HepG2 (cell line): ENCODE measurements at regions not wholly inside any gene's neighbourhood (a gene's known extent, or its start where the extent isn't known, plus 50 kb on each side); places are given as distances from the start of the nearest gene placed in this dataset.

Experiments
- ATAC-seq: fragments of 200-7000 bp; cut with Tn5 transposase; 3 replicates; pipeline ENCODE4 v1.9.1; 2020; ENCODE audit warnings: mild to moderate bottlenecking, moderate library complexity
- BruUV-seq: library from RNA; stranded (reverse); fragments of 400-500 nt; replicated peaks from 2 replicates; lab custom pipeline; 2021; lab: Mats Ljungman, UMichigan
- CTCF ChIA-PET: fragments of 300-600 bp; formaldehyde crosslinking; extraction: SDS; loops from one replicate; lab custom pipeline; 2021; ENCODE audit warnings: low total read pairs, inconsistent platforms, low intra/inter-chr PET ratio; lab: Yijun Ruan, JAX
- POLR2A ChIA-PET: fragments of 350-600 bp; sonication (Branson Sonifier 250); formaldehyde crosslinking; loops from one replicate; lab custom pipeline; 2020; ENCODE audit warnings: antibody characterized with exemption, inconsistent platforms; lab: Yijun Ruan, JAX
- DNase-seq: peaks from one replicate; pipeline ENCODE4 v3.0.0-alpha.2; 2015; ENCODE audit warnings: low spot score
- FAIRE-seq: peaks from 3 replicates; lab custom pipeline; 2011; peaks lifted over from hg19 to GRCh38; lab: Jason Lieb, UNC
- H2AFZ ChIP-seq: one replicate; pipeline ENCODE4 v1.6.1; 2011; ENCODE audit warnings: low read length, inconsistent platforms
- H3K27ac ChIP-seq: fragments of 300-600 bp; 3 replicates; pipeline ENCODE4 v1.8.0; 2011; ENCODE audit warnings: mixed run types, mild to moderate bottlenecking, mixed read lengths, low read length, inconsistent platforms; ENCODE audit not compliant: insufficient read depth; ENCODE audit errors: extremely low read length
- H3K27me3 ChIP-seq, 2 experiments: fragments of 200-600 bp in 1 of 2; 2 replicates in 1 of 2; 3 replicates in 1 of 2; pipeline versions ENCODE4 v1.6.0 to v1.8.0; 2011; ENCODE audit warnings: low read length in 2 of 2, mild to moderate bottlenecking in 2 of 2, moderate library complexity in 2 of 2, inconsistent platforms in 1 of 2; ENCODE audit not compliant: insufficient read depth in 2 of 2, control insufficient read depth in 1 of 2
- H3K36me3 ChIP-seq, 2 experiments: fragments of 200-600 bp in 1 of 2; replicated peaks in 1 of 2; 2 replicates in 1 of 2; 3 replicates in 1 of 2; pipeline versions ENCODE4 v1.5.1 to v1.8.0; 2011; ENCODE audit warnings: low read length in 2 of 2, inconsistent platforms in 1 of 2; ENCODE audit not compliant: insufficient read depth in 2 of 2, control insufficient read depth in 1 of 2
- H3K4me1 ChIP-seq: 2 replicates; pipeline ENCODE4 v1.5.1; 2012; ENCODE audit warnings: low read length, inconsistent platforms; ENCODE audit not compliant: insufficient read depth
- H3K4me2 ChIP-seq: 2 replicates; pipeline ENCODE4 v1.6.0; 2011; ENCODE audit warnings: low read depth, low read length, inconsistent platforms
- H3K4me3 ChIP-seq, 3 experiments: fragments of 200-600 bp in 1 of 3; sonication (generic), shearing (Covaris generic) in 1 of 3; replicated peaks in 1 of 3; 2 replicates each; pipeline ENCODE4 v1.5.1; 2011 to 2016; ENCODE audit warnings: low read length in 3 of 3, inconsistent platforms in 2 of 3, low read depth in 2 of 3, mild to moderate bottlenecking in 2 of 3, control low read depth in 1 of 3, mixed read lengths in 1 of 3; ENCODE audit not compliant: insufficient read depth in 1 of 3
- H3K79me2 ChIP-seq: one replicate; pipeline ENCODE4 v1.6.1; 2011; ENCODE audit warnings: low read length, inconsistent platforms; ENCODE audit not compliant: insufficient read depth
- H3K9ac ChIP-seq: 2 replicates; pipeline ENCODE4 v1.6.0; 2011; ENCODE audit warnings: mild to moderate bottlenecking, low read depth, low read length, inconsistent platforms; ENCODE audit not compliant: insufficient read depth
- H3K9me3 ChIP-seq: 2 replicates; pipeline ENCODE4 v1.5.1; 2012; ENCODE audit warnings: mild to moderate bottlenecking, low read length
- H4K20me1 ChIP-seq: 2 replicates; pipeline ENCODE4 v1.6.0; 2011; ENCODE audit warnings: inconsistent platforms, mild to moderate bottlenecking, low read length, moderate library complexity; ENCODE audit not compliant: insufficient read depth
- CENPX ChIP-seq: sonication (generic); formaldehyde crosslinking; IDR thresholded peaks from 2 replicates; pipeline ENCODE4 v1.9.0; 2021; ENCODE audit warnings: mild to moderate bottlenecking, missing genetic modification reagents, moderate library complexity
- CHD2 ChIP-seq: IDR thresholded peaks from 2 replicates; pipeline ENCODE4 v1.6.1; 2011; ENCODE audit warnings: low read depth, low read length, improper control_type of control experiment
- ELF1 ChIP-seq: sonication (generic); formaldehyde crosslinking; IDR thresholded peaks from 2 replicates; pipeline ENCODE4 v1.4.0; 2020; ENCODE audit warnings: missing genetic modification reagents
- GTF3A ChIP-seq: sonication (generic); formaldehyde crosslinking; conservative IDR thresholded peaks from 2 replicates; pipeline ENCODE4 v1.4.0; 2020; ENCODE audit warnings: mild to moderate bottlenecking, missing genetic modification reagents
- HNRNPLL ChIP-seq: fragments of 200-400 bp; formaldehyde crosslinking; IDR thresholded peaks from 2 replicates; pipeline ENCODE4 v1.6.1; 2017; ENCODE audit warnings: mild to moderate bottlenecking, low read depth, low read length; ENCODE audit not compliant: poor library complexity, severe bottlenecking
- KLF12 ChIP-seq: sonication (generic); formaldehyde crosslinking; IDR thresholded peaks from 2 replicates; pipeline ENCODE4 v1.4.0; 2020; ENCODE audit warnings: missing genetic modification reagents, borderline replicate concordance
- MEF2D ChIP-seq: sonication (generic); formaldehyde crosslinking; IDR thresholded peaks from 2 replicates; pipeline ENCODE4 v1.5.1; 2020; ENCODE audit warnings: mild to moderate bottlenecking, missing genetic modification reagents
- MIER2 ChIP-seq: IDR thresholded peaks from 2 replicates; pipeline ENCODE4 v1.6.1; 2016; ENCODE audit warnings: missing biosample characterization, missing genetic modification reagents
- NFKB2 ChIP-seq: sonication (generic); formaldehyde crosslinking; IDR thresholded peaks from 2 replicates; pipeline ENCODE4 v1.4.0; 2020; ENCODE audit warnings: missing genetic modification reagents, borderline replicate concordance
- NRL ChIP-seq: sonication (generic); formaldehyde crosslinking; IDR thresholded peaks from 2 replicates; pipeline ENCODE4 v1.5.0; 2020; ENCODE audit warnings: missing genetic modification reagents, mild to moderate bottlenecking, moderate library complexity, borderline replicate concordance
- PITX1 ChIP-seq: sonication (generic); formaldehyde crosslinking; IDR thresholded peaks from 2 replicates; pipeline ENCODE4 v1.5.1; 2020; ENCODE audit warnings: mild to moderate bottlenecking, missing genetic modification reagents
- PPARG ChIP-seq: conservative IDR thresholded peaks from 2 replicates; pipeline ENCODE4 v1.6.1; 2016; ENCODE audit warnings: missing biosample characterization, missing genetic modification reagents
- SIX1 ChIP-seq: sonication (generic); formaldehyde crosslinking; IDR thresholded peaks from 2 replicates; pipeline ENCODE4 v1.4.0; 2020; ENCODE audit warnings: missing genetic modification reagents, borderline replicate concordance
- TEAD3 ChIP-seq: optimal IDR thresholded peaks from 2 replicates; pipeline ENCODE3; 2016; ENCODE audit warnings: borderline replicate concordance
- TRIM24 ChIP-seq: sonication (generic); formaldehyde crosslinking; IDR thresholded peaks from 2 replicates; pipeline ENCODE4 v1.8.0; 2022; ENCODE audit warnings: mild to moderate bottlenecking, missing genetic modification reagents
- ZBTB20 ChIP-seq: sonication (generic); formaldehyde crosslinking; IDR thresholded peaks from 2 replicates; pipeline ENCODE4 v1.8.1; 2023; ENCODE audit warnings: missing genetic modification reagents, low read depth, mild to moderate bottlenecking, borderline replicate concordance
- ZBTB7A ChIP-seq: sonication (generic); formaldehyde crosslinking; IDR thresholded peaks from 2 replicates; pipeline ENCODE4 v1.8.0; 2022; ENCODE audit warnings: mild to moderate bottlenecking, missing genetic modification reagents
- ZNF180 ChIP-seq: sonication (generic); formaldehyde crosslinking; IDR thresholded peaks from 2 replicates; pipeline ENCODE4 v1.4.0; 2020; ENCODE audit warnings: low read depth, missing genetic modification reagents, borderline replicate concordance
- ZNF207 ChIP-seq: fragments of 450-650 bp; IDR thresholded peaks from 2 replicates; pipeline ENCODE4 v1.6.1; 2016; ENCODE audit warnings: antibody characterized with exemption, borderline replicate concordance
- ZNF431 ChIP-seq: sonication (generic); formaldehyde crosslinking; IDR thresholded peaks from 2 replicates; pipeline ENCODE4 v1.9.0; 2022; ENCODE audit warnings: missing genetic modification reagents, low read depth, mild to moderate bottlenecking, borderline replicate concordance
- ZNF484 ChIP-seq: sonication (generic); formaldehyde crosslinking; IDR thresholded peaks from 2 replicates; pipeline ENCODE4 v1.5.1; 2020; ENCODE audit warnings: mild to moderate bottlenecking, low read depth, missing genetic modification reagents, borderline replicate concordance
- ZNF713 ChIP-seq: sonication (generic); formaldehyde crosslinking; IDR thresholded peaks from 2 replicates; pipeline ENCODE4 v1.4.0; 2020; ENCODE audit warnings: mild to moderate bottlenecking, missing genetic modification reagents
- ZNF891 ChIP-seq: sonication (generic); formaldehyde crosslinking; IDR thresholded peaks from 2 replicates; pipeline ENCODE4 v1.5.0; 2020; ENCODE audit warnings: mild to moderate bottlenecking, missing genetic modification reagents
- ZSCAN9 ChIP-seq: IDR thresholded peaks from 2 replicates; pipeline ENCODE4 v1.6.1; 2016; ENCODE audit warnings: borderline replicate concordance
- WGBS: methylation state at CpG from one replicate; pipeline ENCODE4 v1.1.6; 2017; ENCODE audit warnings: low lambda C conversion rate; 5-methylcytosine and 5-hydroxymethylcytosine counted together
- in situ Hi-C: cut with HindIII; loops from 2 replicates; pipeline ENCODE4 v1.10.0; 2017; ENCODE audit warnings: low pct_unique_long_range_greater_than_20kb; ENCODE audit not compliant: extremely low pct_ligation_motif_present
- intact Hi-C: fragments of 100-400 bp; cut with micrococcal nuclease; formaldehyde crosslinking; loops from one replicate; pipeline ENCODE4 v1.10.0; 2022; ENCODE audit not compliant: unreplicated experiment
- TF ChIP-seq, protein P1 (sequence below): IDR thresholded peaks from 2 replicates; pipeline ENCODE4 v1.6.1; 2012; ENCODE audit warnings: inconsistent platforms
- TF ChIP-seq, protein P2 (sequence below): sonication (generic); formaldehyde crosslinking; IDR thresholded peaks from 2 replicates; pipeline ENCODE4 v1.4.0; 2020; ENCODE audit warnings: missing genetic modification reagents

DNA sequence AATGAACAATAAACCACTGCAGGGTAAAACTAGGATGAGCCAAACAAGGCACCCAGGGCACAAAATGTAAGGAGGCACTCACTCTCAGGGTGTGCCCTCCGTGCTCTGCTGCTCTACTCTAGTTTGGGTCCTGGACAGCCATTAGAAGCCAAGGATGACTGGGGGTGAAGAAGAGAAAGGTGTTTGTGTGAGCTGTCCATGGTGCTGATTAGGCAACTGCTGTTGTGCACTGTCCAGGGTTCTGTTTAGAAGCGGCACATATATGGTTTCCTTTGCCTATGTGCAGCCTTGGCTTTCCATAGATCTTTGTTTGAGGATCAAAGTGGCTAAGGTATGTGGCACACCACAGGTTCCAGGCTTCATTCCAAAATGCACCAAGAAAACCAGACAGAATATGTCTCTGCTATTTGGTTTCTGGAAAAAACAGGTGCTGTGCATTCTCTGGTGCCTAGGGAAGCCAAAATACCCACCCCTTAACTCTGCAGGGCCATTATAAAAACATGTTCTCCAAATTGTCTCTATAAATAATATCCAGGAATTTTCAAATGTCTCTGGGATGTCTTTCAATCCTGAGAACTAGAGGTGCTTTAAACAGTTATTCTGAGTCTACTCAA is 123.5 kb downstream of the CBLN1 start:
- BruUV-seq, result no TSS peak
- peak; percentile 65 for ATAC-seq
- no peak for FAIRE-seq
- intact Hi-C loops (no loop called here), in situ Hi-C loops (no loop called here)
- H2AFZ ChIP-seq, result no peak overlapping the region
- H3K9ac ChIP-seq, result no peak overlapping the region
- H3K79me2 ChIP-seq, result no peaks in the 10 kb centered on the region
- ChIA-PET POLR2A (no interaction called here), CTCF (no interaction called here)
- no peaks in the 10 kb centered on the region for H4K20me1 ChIP-seq
- no peaks in the 10 kb centered on the region for H3K36me3 ChIP-seq
- H3K4me2 ChIP-seq, result no peak overlapping the region
- peak; percentile 32 for DNase-seq
- no peaks in the 10 kb centered on the region for H3K27me3 ChIP-seq
- no peak overlapping the region for H3K4me3 ChIP-seq
- WGBS, result 0% methylated on average over 2 of the region's 2 CpGs
- no peaks in the 10 kb centered on the region for H3K4me1 ChIP-seq
- no peak overlapping the region for H3K27ac ChIP-seq
- H3K9me3 ChIP-seq, result peaks cover 5% of the 10 kb centered on the region; the same call in 1 of the 2 replicates
- TF ChIP-seq PITX1 (CRISPR knock-in tag) (peak; percentile 70), GTF3A (CRISPR knock-in tag) (no peak), ZNF431 (CRISPR knock-in tag) (no peak), CHD2 (no peak), ZNF180 (peak; percentile 48; the same call in 1 of the 2 replicates), ZNF484 (peak; percentile 52; the same call in 1 of the 2 replicates), ZNF891 (CRISPR knock-in tag) (no peak), MEF2D (CRISPR knock-in tag) (peak; percentile 93), HNRNPLL (no peak), MIER2 (peak; percentile 100), TRIM24 (CRISPR knock-in tag) (no peak), KLF12 (peak; percentile 96), ZNF207 (no peak), SIX1 (CRISPR knock-in tag) (peak; percentile 68; the same call in 1 of the 2 replicates), ZBTB7A (CRISPR knock-in tag) (peak; percentile 54; the same call in 1 of the 2 replicates), ZBTB20 (CRISPR knock-in tag) (peak; percentile 95; the same call in 1 of the 2 replicates), NFKB2 (CRISPR knock-in tag) (peak; percentile 60; the same call in 1 of the 2 replicates), NRL (CRISPR knock-in tag) (no peak), PPARG (CRISPR knock-in tag) (peak; percentile 78), ELF1 (CRISPR knock-in tag) (0 out of 2 replicates have a peak, but pooled peaks have one; percentile 35), CENPX (CRISPR knock-in tag) (no peak), ZNF713 (CRISPR knock-in tag) (no peak), TEAD3 (CRISPR knock-in tag) (peak; percentile 77), ZSCAN9 (CRISPR knock-in tag) (peak; percentile 100)
- TF ChIP-seq, protein P1, sequence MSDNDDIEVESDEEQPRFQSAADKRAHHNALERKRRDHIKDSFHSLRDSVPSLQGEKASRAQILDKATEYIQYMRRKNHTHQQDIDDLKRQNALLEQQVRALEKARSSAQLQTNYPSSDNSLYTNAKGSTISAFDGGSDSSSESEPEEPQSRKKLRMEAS, result no peak
- TF ChIP-seq, protein P2, sequence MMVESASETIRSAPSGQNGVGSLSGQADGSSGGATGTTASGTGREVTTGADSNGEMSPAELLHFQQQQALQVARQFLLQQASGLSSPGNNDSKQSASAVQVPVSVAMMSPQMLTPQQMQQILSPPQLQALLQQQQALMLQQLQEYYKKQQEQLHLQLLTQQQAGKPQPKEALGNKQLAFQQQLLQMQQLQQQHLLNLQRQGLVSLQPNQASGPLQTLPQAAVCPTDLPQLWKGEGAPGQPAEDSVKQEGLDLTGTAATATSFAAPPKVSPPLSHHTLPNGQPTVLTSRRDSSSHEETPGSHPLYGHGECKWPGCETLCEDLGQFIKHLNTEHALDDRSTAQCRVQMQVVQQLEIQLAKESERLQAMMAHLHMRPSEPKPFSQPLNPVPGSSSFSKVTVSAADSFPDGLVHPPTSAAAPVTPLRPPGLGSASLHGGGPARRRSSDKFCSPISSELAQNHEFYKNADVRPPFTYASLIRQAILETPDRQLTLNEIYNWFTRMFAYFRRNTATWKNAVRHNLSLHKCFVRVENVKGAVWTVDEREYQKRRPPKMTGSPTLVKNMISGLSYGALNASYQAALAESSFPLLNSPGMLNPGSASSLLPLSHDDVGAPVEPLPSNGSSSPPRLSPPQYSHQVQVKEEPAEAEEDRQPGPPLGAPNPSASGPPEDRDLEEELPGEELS (CRISPR knock-in tag), result peak; percentile 54; the same call in 1 of the 2 replicates
